Middle frontal gyrus (tissue), 1 donor: ENCODE measurements at regions not wholly inside any gene's neighbourhood (a gene's known extent, or its start where the extent isn't known, plus 50 kb on each side); places are given as distances from the start of the nearest gene placed in this dataset.

Source experiments
- DNase-seq: peaks from one replicate; pipeline ENCODE4 v3.0.0-alpha.2; 2015; ENCODE audit warnings: low spot score; ENCODE audit errors: extremely low spot score

- DNase-seq = no peak
Observed at GRCh38 chr16:5722116-5722619, 624.6 kb upstream of the EEF2KMT start.

- DNase-seq = no peak
Observed at GRCh38 chr16:5715155-5715554, 617.6 kb upstream of the EEF2KMT start.

- DNase-seq = no peak
Observed at GRCh38 chr16:5709889-5710288, 612.3 kb upstream of the EEF2KMT start.

- no peak for DNase-seq
Observed at GRCh38 chr16:5706211-5706610, 608.6 kb upstream of the EEF2KMT start.

GRCh38 chr16:5704271-5704670 lies 606.7 kb upstream of the EEF2KMT start:
- no peak for DNase-seq

- no peak for DNase-seq
Observed at GRCh38 chr16:5693426-5693825, 595.8 kb upstream of the EEF2KMT start.

GRCh38 chr16:5681966-5682365 lies 584.4 kb upstream of the EEF2KMT start:
- no peak for DNase-seq

GRCh38 chr16:5678371-5678770 lies 580.8 kb upstream of the EEF2KMT start:
- DNase-seq = no peak

- DNase-seq = no peak
Observed at GRCh38 chr16:5671421-5671820, 573.8 kb upstream of the EEF2KMT start.

GRCh38 chr16:5670198-5670597 lies 572.6 kb upstream of the EEF2KMT start:
- no peak for DNase-seq

- DNase-seq = no peak
Observed at GRCh38 chr16:5668553-5668952, 571.0 kb upstream of the EEF2KMT start.

- no peak for DNase-seq
Observed at GRCh38 chr16:5665834-5666233, 568.2 kb upstream of the EEF2KMT start.

- DNase-seq = no peak
Observed at GRCh38 chr16:5653789-5654188, 556.2 kb upstream of the EEF2KMT start.

GRCh38 chr16:5653041-5653440 lies 555.4 kb upstream of the EEF2KMT start:
- no peak for DNase-seq

- DNase-seq = no peak
Observed at GRCh38 chr16:5649762-5650743, 552.5 kb upstream of the EEF2KMT start.

- no peak for DNase-seq
Observed at GRCh38 chr16:5647051-5647450, 549.5 kb upstream of the EEF2KMT start.

- DNase-seq = no peak
Observed at GRCh38 chr16:5643855-5644531, 546.4 kb upstream of the EEF2KMT start.

GRCh38 chr16:5642436-5642835 lies 544.8 kb upstream of the EEF2KMT start:
- DNase-seq = no peak

GRCh38 chr16:5642011-5642410 lies 544.4 kb upstream of the EEF2KMT start:
- DNase-seq = no peak

GRCh38 chr16:5640883-5641282 lies 543.3 kb upstream of the EEF2KMT start:
- DNase-seq = no peak

- DNase-seq = no peak
Observed at GRCh38 chr16:5639531-5639930, 541.9 kb upstream of the EEF2KMT start.

GRCh38 chr16:5635331-5635730 lies 537.7 kb upstream of the EEF2KMT start:
- DNase-seq = no peak
